Ishikawa (cell line): ENCODE measurements at regions not wholly inside any gene's neighbourhood (a gene's known extent, or its start where the extent isn't known, plus 50 kb on each side); places are given as distances from the start of the nearest gene placed in this dataset.

Source experiments
- CEBPB ChIP-seq: IDR thresholded peaks from 2 replicates; pipeline ENCODE4 v1.6.1; 2012
- CREB1 ChIP-seq: IDR thresholded peaks from 2 replicates; pipeline ENCODE4 v1.6.1; 2012; ENCODE audit warnings: low read depth
- EGR1 ChIP-seq: IDR thresholded peaks from 2 replicates; pipeline ENCODE4 v1.6.1; 2012
- EP300 ChIP-seq: IDR thresholded peaks from 2 replicates; pipeline ENCODE4 v1.6.1; 2012; ENCODE audit warnings: borderline replicate concordance
- FOXM1 ChIP-seq: IDR thresholded peaks from 2 replicates; pipeline ENCODE4 v1.6.1; 2012; ENCODE audit warnings: low read depth, borderline replicate concordance
- NFIC ChIP-seq: IDR thresholded peaks from 2 replicates; pipeline ENCODE4 v1.6.1; 2012
- RAD21 ChIP-seq: IDR thresholded peaks from 2 replicates; pipeline ENCODE4 v1.6.1; 2012; ENCODE audit warnings: low read depth
- YY1 ChIP-seq: IDR thresholded peaks from 2 replicates; pipeline ENCODE4 v1.6.1; 2012; ENCODE audit warnings: low read depth
- ZBTB7A ChIP-seq: IDR thresholded peaks from 2 replicates; pipeline ENCODE4 v1.6.1; 2012; ENCODE audit warnings: low read depth
- TF ChIP-seq, protein P1 (sequence below): IDR thresholded peaks from 2 replicates; pipeline ENCODE4 v1.6.1; 2012
- TF ChIP-seq, protein P2 (sequence below): IDR thresholded peaks from 2 replicates; pipeline ENCODE4 v1.6.1; 2012
- TF ChIP-seq, protein P3 (sequence below): IDR thresholded peaks from 2 replicates; pipeline ENCODE4 v1.6.1; 2012; ENCODE audit warnings: low read depth, mild to moderate bottlenecking

DNA sequence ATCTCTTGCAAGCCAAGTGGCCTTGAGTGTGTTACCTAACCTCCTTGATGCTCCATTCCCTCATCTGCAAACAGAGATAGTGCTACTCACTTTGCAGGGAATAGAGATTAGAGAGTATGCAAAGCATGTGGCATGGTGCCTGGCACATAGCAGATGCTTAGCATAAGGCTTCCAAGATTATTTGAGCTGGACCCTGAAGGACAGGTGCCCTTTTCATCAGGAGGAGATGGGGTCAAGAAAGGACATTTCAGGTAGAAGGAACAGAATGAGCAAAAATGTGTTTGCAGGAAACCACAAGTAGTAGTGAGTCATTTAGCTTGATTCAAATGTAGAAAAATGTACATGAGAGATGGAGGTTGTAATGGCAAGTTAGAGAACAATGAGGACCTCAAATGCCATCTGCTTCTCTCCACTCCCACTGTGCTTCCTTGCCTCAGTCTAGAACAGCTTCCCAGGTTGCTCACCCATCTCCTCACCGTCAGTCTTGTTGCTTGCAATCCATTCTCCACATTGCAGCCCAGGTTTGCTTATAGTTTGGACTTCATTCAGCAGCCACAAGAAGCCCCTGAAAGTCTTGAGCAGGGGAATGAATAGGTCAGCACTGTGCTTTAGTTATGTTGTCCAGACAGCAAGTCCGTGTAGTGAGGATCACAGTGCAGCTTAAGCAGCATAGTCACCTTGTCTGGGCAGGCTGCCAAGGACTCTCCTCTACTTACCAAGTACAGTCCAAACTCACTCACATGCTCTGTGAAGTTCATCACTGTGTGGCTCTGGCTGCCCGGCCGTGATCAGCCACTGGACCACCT, 536.3 kb upstream of the CCDC196 start:
- TF ChIP-seq, protein P1, sequence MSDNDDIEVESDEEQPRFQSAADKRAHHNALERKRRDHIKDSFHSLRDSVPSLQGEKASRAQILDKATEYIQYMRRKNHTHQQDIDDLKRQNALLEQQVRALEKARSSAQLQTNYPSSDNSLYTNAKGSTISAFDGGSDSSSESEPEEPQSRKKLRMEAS = no peak
- TF ChIP-seq CEBPB (no peak), RAD21 (no peak), YY1 (no peak), NFIC (no peak), EP300 (no peak), FOXM1 (no peak), EGR1 (no peak), CREB1 (no peak), ZBTB7A (no peak)
- TF ChIP-seq, protein P2, sequence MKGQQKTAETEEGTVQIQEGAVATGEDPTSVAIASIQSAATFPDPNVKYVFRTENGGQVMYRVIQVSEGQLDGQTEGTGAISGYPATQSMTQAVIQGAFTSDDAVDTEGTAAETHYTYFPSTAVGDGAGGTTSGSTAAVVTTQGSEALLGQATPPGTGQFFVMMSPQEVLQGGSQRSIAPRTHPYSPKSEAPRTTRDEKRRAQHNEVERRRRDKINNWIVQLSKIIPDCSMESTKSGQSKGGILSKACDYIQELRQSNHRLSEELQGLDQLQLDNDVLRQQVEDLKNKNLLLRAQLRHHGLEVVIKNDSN = no peak
- TF ChIP-seq, protein P3, sequence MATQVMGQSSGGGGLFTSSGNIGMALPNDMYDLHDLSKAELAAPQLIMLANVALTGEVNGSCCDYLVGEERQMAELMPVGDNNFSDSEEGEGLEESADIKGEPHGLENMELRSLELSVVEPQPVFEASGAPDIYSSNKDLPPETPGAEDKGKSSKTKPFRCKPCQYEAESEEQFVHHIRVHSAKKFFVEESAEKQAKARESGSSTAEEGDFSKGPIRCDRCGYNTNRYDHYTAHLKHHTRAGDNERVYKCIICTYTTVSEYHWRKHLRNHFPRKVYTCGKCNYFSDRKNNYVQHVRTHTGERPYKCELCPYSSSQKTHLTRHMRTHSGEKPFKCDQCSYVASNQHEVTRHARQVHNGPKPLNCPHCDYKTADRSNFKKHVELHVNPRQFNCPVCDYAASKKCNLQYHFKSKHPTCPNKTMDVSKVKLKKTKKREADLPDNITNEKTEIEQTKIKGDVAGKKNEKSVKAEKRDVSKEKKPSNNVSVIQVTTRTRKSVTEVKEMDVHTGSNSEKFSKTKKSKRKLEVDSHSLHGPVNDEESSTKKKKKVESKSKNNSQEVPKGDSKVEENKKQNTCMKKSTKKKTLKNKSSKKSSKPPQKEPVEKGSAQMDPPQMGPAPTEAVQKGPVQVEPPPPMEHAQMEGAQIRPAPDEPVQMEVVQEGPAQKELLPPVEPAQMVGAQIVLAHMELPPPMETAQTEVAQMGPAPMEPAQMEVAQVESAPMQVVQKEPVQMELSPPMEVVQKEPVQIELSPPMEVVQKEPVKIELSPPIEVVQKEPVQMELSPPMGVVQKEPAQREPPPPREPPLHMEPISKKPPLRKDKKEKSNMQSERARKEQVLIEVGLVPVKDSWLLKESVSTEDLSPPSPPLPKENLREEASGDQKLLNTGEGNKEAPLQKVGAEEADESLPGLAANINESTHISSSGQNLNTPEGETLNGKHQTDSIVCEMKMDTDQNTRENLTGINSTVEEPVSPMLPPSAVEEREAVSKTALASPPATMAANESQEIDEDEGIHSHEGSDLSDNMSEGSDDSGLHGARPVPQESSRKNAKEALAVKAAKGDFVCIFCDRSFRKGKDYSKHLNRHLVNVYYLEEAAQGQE = no peak
